PFSK-1 (cell line): ENCODE measurements at regions not wholly inside any gene's neighbourhood (a gene's known extent, or its start where the extent isn't known, plus 50 kb on each side); places are given as distances from the start of the nearest gene placed in this dataset.

ENCODE experiments used
- FOXP2 ChIP-seq: optimal IDR thresholded peaks from 2 replicates; pipeline ENCODE3; 2011; ENCODE audit warnings: borderline replicate concordance, control low read depth, inconsistent platforms; ENCODE audit not compliant: insufficient read depth; ENCODE audit errors: extremely low read length, extremely low read depth
- POLR2AphosphoS5 ChIP-seq: IDR thresholded peaks from 2 replicates; pipeline ENCODE4 v1.6.1; 2012; ENCODE audit warnings: low read depth, mild to moderate bottlenecking, control low read depth, low read length, moderate library complexity
- REST ChIP-seq, 2 experiments: IDR thresholded peaks; 2 replicates each; pipeline versions ENCODE4 v1.6.1 to v1.8.0; 2011 to 2012; ENCODE audit warnings: low read depth in 2 of 2, low read length in 2 of 2, control low read depth in 1 of 2, inconsistent platforms in 1 of 2, mild to moderate bottlenecking in 1 of 2, moderate library complexity in 1 of 2; ENCODE audit not compliant: insufficient read depth in 1 of 2
- SIN3A ChIP-seq: IDR thresholded peaks from 2 replicates; pipeline ENCODE4 v1.6.1; 2012; ENCODE audit warnings: mild to moderate bottlenecking, low read length, moderate library complexity, borderline replicate concordance; ENCODE audit not compliant: insufficient read depth
- TAF1 ChIP-seq: IDR thresholded peaks from 2 replicates; pipeline ENCODE4 v1.6.1; 2012; ENCODE audit warnings: low read length, control low read depth, borderline replicate concordance; ENCODE audit not compliant: insufficient read depth

- TF ChIP-seq SIN3A: no peak
- TF ChIP-seq REST (IDR thresholded peaks at IDR 0.05; ENCODE audit: insufficient read depth in 1 of 2, low read depth in 2 of 2, low read length in 2 of 2): no peak
- no peak for TF ChIP-seq FOXP2
- TF ChIP-seq TAF1: no peak
- no peak for TF ChIP-seq POLR2AphosphoS5
These were observed 120.6 kb upstream of the MID1 start for GRCh38 chrX:10741003-10741402.

GRCh38 chrX:10741550-10741949 lies 121.2 kb upstream of the MID1 start:
- no peak for TF ChIP-seq FOXP2
- TF ChIP-seq POLR2AphosphoS5: no peak
- no peak for TF ChIP-seq TAF1

GRCh38 chrX:10743476-10743875 lies 123.1 kb upstream of the MID1 start:
- TF ChIP-seq POLR2AphosphoS5 (no peak), FOXP2 (no peak), SIN3A (no peak), TAF1 (no peak), REST (IDR thresholded peaks at IDR 0.05; ENCODE audit: insufficient read depth in 1 of 2, low read depth in 2 of 2, low read length in 2 of 2) (no peak)

GRCh38 chrX:10744007-10744406 lies 123.6 kb upstream of the MID1 start:
- TF ChIP-seq TAF1 (no peak), POLR2AphosphoS5 (no peak)

GRCh38 chrX:10747975-10748374 lies 127.6 kb upstream of the MID1 start:
- TF ChIP-seq TAF1 (no peak), REST (IDR thresholded peaks at IDR 0.05; ENCODE audit: insufficient read depth in 1 of 2, low read depth in 2 of 2, low read length in 2 of 2) (no peak), POLR2AphosphoS5 (no peak), FOXP2 (no peak), SIN3A (no peak)

- TF ChIP-seq TAF1 (no peak), FOXP2 (no peak), REST (IDR thresholded peaks at IDR 0.05; ENCODE audit: insufficient read depth in 1 of 2, low read depth in 2 of 2, low read length in 2 of 2) (no peak), POLR2AphosphoS5 (no peak), SIN3A (no peak)
These were observed 128.7 kb upstream of the MID1 start for GRCh38 chrX:10749113-10749512.
